GM21576 (cell line): ENCODE measurements at regions not wholly inside any gene's neighbourhood (a gene's known extent, or its start where the extent isn't known, plus 50 kb on each side); places are given as distances from the start of the nearest gene placed in this dataset.
A peak's percentile ranks its signal among the peaks of the same experiment; 100 is the strongest.

Experiments used
- ATAC-seq: cut with Tn5 transposase; IDR thresholded peaks from one replicate; pipeline ENCODE4 v1.9.1; 2021; ENCODE audit warnings: mild to moderate bottlenecking, moderate library complexity; ENCODE audit not compliant: unreplicated experiment

GRCh38 chr2:54388076-54388475, 68.1 kb upstream of the SPTBN1 start:
- no peak for ATAC-seq

DNA sequence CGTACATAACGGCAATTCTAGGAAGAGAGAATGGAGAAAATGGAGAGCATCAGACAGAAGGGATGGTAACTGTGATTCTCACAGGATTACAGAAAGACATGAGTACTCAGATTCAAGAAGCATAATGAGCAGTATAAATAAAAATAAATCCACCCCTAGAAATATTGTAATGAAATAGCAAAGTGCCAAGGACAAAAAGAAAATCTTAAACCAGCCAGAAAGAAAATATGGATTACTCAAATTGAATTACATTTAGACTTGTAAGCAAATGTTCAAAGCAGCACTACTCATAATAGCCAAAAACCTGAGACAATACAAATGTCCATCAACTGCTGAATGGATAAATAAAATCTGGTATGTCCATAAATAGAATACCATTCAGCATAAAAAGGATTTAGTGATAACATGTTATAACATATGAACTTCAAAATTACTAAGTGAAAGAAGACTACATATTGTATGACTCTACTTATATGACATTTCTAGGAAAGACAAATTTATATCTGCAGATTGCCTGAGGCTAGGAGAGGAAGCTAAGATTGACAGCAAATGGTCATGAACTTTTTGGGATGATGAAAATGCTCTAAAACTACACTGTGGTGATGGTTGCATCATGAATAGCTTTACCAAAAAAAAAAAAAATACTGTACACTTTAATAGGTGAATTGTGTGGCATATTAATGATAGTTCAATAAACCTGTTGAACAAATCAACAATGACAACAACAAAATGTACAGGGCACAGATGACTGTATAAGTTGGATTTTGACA, 63.4 kb upstream of the SPTBN1 start:
- no peak for ATAC-seq

DNA sequence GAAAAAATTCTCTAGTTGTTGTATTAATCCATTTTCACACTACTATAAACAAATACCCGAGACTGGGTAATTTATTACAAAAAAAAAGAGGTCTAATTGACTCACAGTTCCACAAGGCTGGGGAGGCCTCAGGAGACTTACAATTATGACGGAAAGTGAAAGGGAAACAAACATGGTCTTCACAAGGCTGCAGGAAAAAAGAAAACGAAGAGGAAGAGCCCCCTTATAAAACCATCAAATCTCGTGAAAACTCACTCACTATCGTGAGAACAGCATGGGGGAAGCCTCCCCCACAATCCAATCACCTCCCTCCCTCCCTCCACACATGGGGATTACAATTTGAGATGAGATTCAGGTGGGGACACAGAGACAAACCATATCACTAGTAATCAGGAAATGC, 61.7 kb upstream of the SPTBN1 start:
- peak; percentile 84 for ATAC-seq

GRCh38 chr2:54396107-54396506, 60.0 kb upstream of the SPTBN1 start:
- ATAC-seq, result no peak

- ATAC-seq, result no peak
Measured at GRCh38 chr2:54396798-54397197, 59.3 kb upstream of the SPTBN1 start.

- ATAC-seq, result no peak
Measured at GRCh38 chr2:54397426-54397825, 58.7 kb upstream of the SPTBN1 start.

DNA sequence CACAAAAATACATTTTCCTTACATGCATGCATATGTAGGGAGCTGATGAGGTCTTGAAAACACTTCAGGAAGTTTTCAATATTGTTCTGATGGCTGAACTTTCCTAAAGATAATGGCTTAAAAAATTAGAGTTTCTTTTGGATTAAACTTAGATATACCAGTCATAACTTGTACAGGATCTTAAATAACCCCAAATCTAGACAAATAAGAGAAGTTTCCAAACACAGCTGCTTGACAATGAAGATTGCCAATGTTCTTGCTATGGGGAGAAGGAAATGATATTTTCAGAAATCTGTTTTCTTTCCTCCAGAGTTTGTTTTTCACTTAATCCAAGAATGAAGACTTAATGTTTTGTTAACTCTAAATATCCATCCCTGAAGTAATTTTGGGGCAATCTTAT, 54.6 kb upstream of the SPTBN1 start:
- ATAC-seq, result no peak

- ATAC-seq, result no peak
Measured at GRCh38 chr2:54402350-54402749, 53.8 kb upstream of the SPTBN1 start.

DNA sequence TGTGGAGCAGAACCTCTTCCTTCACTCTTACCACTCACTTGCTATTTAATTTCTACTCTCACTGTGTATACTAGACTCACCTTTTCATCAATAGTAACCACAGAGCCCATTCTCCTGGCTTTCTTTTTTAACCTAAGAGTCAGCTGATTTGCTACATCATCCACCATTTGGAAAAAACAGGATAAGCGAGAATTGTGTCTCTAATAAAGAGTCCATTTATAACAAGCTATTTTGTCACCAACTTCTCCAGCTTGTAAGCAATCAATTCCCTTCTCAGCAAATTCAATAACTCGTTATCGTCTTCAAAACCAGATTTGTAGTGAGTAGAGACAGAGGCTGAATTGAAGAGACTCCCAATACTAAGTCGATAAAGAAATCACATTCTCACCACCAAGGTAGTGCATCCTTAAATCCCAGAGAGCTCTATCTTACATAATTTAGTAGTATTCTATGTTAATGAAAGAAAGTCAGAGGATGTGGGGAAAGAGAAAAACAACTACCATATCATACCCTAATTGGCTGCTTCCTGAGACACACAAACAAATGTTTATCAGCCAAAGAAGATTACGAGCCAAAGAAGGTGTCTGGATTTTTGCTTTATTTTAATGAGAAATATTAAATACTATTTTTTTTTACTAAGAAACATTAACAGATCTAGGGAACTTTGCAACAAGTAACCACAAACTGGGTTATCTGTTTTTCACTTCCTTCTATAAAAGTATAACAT, 52.5 kb upstream of the SPTBN1 start:
- ATAC-seq, result no peak

GRCh38 chr2:54404270-54404669, 51.9 kb upstream of the SPTBN1 start:
- no peak for ATAC-seq

- ATAC-seq, result no peak
Measured at GRCh38 chr2:54406031-54406430, 50.1 kb upstream of the SPTBN1 start.
